ENCODE measurements at regions not wholly inside any gene's neighbourhood (a gene's known extent, or its start where the extent isn't known, plus 50 kb on each side); places are given as distances from the start of the nearest gene placed in this dataset.

GRCh38 chr2:2981000-2981399 is 396.6 kb downstream of the EIPR1 start:
- no peak for DNase-seq

- no peak for DNase-seq
Observed at GRCh38 chr2:2974982-2975381, 402.6 kb downstream of the EIPR1 start.

GRCh38 chr2:2960441-2961133 is 417.0 kb downstream of the EIPR1 start:
- peak; percentile 71 for DNase-seq

- DNase-seq: no peak
Observed at GRCh38 chr2:2950403-2950952, 427.1 kb downstream of the EIPR1 start.

GRCh38 chr2:2947406-2947805 is 430.2 kb downstream of the EIPR1 start:
- no peak for DNase-seq

- peak; percentile 43 for DNase-seq
Observed at GRCh38 chr2:2942906-2943305, 434.7 kb downstream of the EIPR1 start.

- DNase-seq: peak; percentile 25
Observed at GRCh38 chr2:2942225-2942624, 435.4 kb downstream of the EIPR1 start.

- DNase-seq: peak; percentile 84
Observed at GRCh38 chr2:2941205-2941604, 436.4 kb downstream of the EIPR1 start.

GRCh38 chr2:2940702-2941101 is 436.9 kb downstream of the EIPR1 start:
- no peak for DNase-seq

GRCh38 chr2:2940061-2940460 is 437.6 kb downstream of the EIPR1 start:
- no peak for DNase-seq

GRCh38 chr2:2939078-2939795 is 438.4 kb downstream of the EIPR1 start:
- DNase-seq: no peak

GRCh38 chr2:2938481-2938880 is 439.1 kb downstream of the EIPR1 start:
- DNase-seq: no peak

GRCh38 chr2:2935445-2936149 is 442.0 kb downstream of the EIPR1 start:
- no peak for DNase-seq

GRCh38 chr2:2933426-2933825 is 444.2 kb downstream of the EIPR1 start:
- peak; percentile 91 for DNase-seq

- no peak for DNase-seq
Observed at GRCh38 chr2:2932692-2933305, 444.8 kb downstream of the EIPR1 start.

- no peak for DNase-seq
Observed at GRCh38 chr2:2932189-2932588, 445.4 kb downstream of the EIPR1 start.

- DNase-seq: no peak
Observed at GRCh38 chr2:2931318-2932075, 446.1 kb downstream of the EIPR1 start.

- no peak for DNase-seq
Observed at GRCh38 chr2:2930841-2931240, 446.8 kb downstream of the EIPR1 start.

GRCh38 chr2:2926858-2927175 is 450.8 kb downstream of the EIPR1 start:
- DNase-seq: no peak

- no peak for DNase-seq
Observed at GRCh38 chr2:2926009-2926857, 451.4 kb downstream of the EIPR1 start.

GRCh38 chr2:2922156-2922555 is 455.5 kb downstream of the EIPR1 start:
- DNase-seq: no peak

Data from retina (tissue), 1 donor.